Osteoblast (primary cell): ENCODE measurements at regions not wholly inside any gene's neighbourhood (a gene's known extent, or its start where the extent isn't known, plus 50 kb on each side); places are given as distances from the start of the nearest gene placed in this dataset.

ENCODE experiments used
- DNase-seq: peaks from one replicate; pipeline ENCODE4 v3.0.0; 2011; ENCODE audit warnings: low spot score, mixed read lengths; ENCODE audit not compliant: insufficient read length; ENCODE audit errors: missing footprints
- H2AFZ ChIP-seq: 2 replicates; pipeline ENCODE4 v1.6.0; 2011; ENCODE audit warnings: mild to moderate bottlenecking, low read length
- H3K27ac ChIP-seq: 2 replicates; pipeline ENCODE4 v1.5.1; 2011; ENCODE audit warnings: mild to moderate bottlenecking, low read depth, low read length, moderate library complexity
- H3K27me3 ChIP-seq: 2 replicates; pipeline ENCODE4 v1.6.0; 2012; ENCODE audit warnings: mild to moderate bottlenecking, control low read depth, inconsistent platforms, low read length, moderate library complexity; ENCODE audit not compliant: insufficient read depth
- H3K36me3 ChIP-seq: 2 replicates; pipeline ENCODE4 v1.5.1; 2011; ENCODE audit warnings: mild to moderate bottlenecking, low read length, control low read depth, moderate library complexity; ENCODE audit not compliant: insufficient read depth
- H3K4me1 ChIP-seq: 2 replicates; pipeline ENCODE4 v1.5.1; 2011; ENCODE audit warnings: mild to moderate bottlenecking, low read length, control low read depth, moderate library complexity; ENCODE audit not compliant: insufficient read depth
- H3K4me2 ChIP-seq: 2 replicates; pipeline ENCODE4 v1.6.0; 2011; ENCODE audit warnings: mild to moderate bottlenecking, low read length; ENCODE audit not compliant: insufficient read depth
- H3K4me3 ChIP-seq: fragments of 200-600 bp; sonication (generic); 3 replicates; pipeline ENCODE4 v1.5.1; 2012; ENCODE audit warnings: mild to moderate bottlenecking, low read length, inconsistent platforms; ENCODE audit not compliant: insufficient read depth
- H3K79me2 ChIP-seq: 2 replicates; pipeline ENCODE4 v1.6.0; 2012; ENCODE audit warnings: mild to moderate bottlenecking, low read length, control low read depth, inconsistent platforms; ENCODE audit not compliant: insufficient read depth
- H3K9me3 ChIP-seq: 2 replicates; pipeline ENCODE4 v1.5.1; 2011; ENCODE audit warnings: low read depth, low read length, control low read depth
- H4K20me1 ChIP-seq: 2 replicates; pipeline ENCODE4 v1.6.0; 2012; ENCODE audit warnings: mild to moderate bottlenecking, low read length, control low read depth; ENCODE audit not compliant: insufficient read depth
- TF ChIP-seq, protein P1 (sequence below): IDR thresholded peaks from 2 replicates; pipeline ENCODE4 v1.5.1; 2011; ENCODE audit warnings: mild to moderate bottlenecking, low read depth, low read length, moderate library complexity; ENCODE audit errors: extremely low read depth

DNA sequence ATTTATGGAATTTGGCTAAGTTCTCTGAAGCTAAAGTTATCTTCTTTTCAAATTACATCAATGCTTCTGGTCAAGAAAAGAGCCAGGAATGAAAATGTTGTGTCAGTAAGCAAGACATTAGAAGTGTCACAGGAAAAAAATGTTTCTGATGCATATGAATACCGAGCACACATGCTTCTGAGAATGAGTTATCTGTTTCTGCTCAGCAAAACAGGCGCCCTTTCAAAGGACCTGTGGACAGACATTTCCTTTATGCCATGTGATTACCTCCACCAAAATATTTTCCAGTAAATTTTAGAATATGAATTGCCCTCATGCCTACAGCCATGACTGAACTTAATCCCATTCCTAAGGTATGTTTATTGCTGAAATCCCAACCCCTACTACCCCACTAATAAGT, 55.4 kb upstream of the RNF180 start:
- H4K20me1 ChIP-seq: no peaks in the 10 kb centered on the region
- no peaks in the 10 kb centered on the region for H3K27me3 ChIP-seq
- H3K4me2 ChIP-seq: no peak overlapping the region
- DNase-seq: no peak
- no peaks in the 10 kb centered on the region for H3K9me3 ChIP-seq
- TF ChIP-seq, protein P1, sequence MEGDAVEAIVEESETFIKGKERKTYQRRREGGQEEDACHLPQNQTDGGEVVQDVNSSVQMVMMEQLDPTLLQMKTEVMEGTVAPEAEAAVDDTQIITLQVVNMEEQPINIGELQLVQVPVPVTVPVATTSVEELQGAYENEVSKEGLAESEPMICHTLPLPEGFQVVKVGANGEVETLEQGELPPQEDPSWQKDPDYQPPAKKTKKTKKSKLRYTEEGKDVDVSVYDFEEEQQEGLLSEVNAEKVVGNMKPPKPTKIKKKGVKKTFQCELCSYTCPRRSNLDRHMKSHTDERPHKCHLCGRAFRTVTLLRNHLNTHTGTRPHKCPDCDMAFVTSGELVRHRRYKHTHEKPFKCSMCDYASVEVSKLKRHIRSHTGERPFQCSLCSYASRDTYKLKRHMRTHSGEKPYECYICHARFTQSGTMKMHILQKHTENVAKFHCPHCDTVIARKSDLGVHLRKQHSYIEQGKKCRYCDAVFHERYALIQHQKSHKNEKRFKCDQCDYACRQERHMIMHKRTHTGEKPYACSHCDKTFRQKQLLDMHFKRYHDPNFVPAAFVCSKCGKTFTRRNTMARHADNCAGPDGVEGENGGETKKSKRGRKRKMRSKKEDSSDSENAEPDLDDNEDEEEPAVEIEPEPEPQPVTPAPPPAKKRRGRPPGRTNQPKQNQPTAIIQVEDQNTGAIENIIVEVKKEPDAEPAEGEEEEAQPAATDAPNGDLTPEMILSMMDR: no peak
- H2AFZ ChIP-seq: no peak overlapping the region
- H3K79me2 ChIP-seq: no peaks in the 10 kb centered on the region
- H3K4me3 ChIP-seq: no peak overlapping the region
- H3K36me3 ChIP-seq: no peaks in the 10 kb centered on the region
- H3K27ac ChIP-seq: no peak overlapping the region
- no peaks in the 10 kb centered on the region for H3K4me1 ChIP-seq

GRCh38 chr5:64108674-64109073, 57.0 kb upstream of the RNF180 start:
- H3K79me2 ChIP-seq: no peaks in the 10 kb centered on the region
- no peak for DNase-seq

GRCh38 chr5:64100203-64100602, 65.4 kb upstream of the RNF180 start:
- Histone ChIP-seq H3K4me1 (no peaks in the 10 kb centered on the region), H3K4me3 (no peak overlapping the region), H2AFZ (no peak overlapping the region), H3K36me3 (no peaks in the 10 kb centered on the region), H3K79me2 (no peaks in the 10 kb centered on the region), H3K27ac (no peak overlapping the region), H3K27me3 (no peaks in the 10 kb centered on the region), H3K4me2 (no peak overlapping the region), H3K9me3 (no peaks in the 10 kb centered on the region), H4K20me1 (no peaks in the 10 kb centered on the region)
- DNase-seq: no peak
- TF ChIP-seq, protein P1: no peak

More at GRCh38 chr5:64108674-64109073, 57.0 kb upstream of the RNF180 start:
- Histone ChIP-seq H3K36me3 (no peaks in the 10 kb centered on the region), H3K9me3 (no peaks in the 10 kb centered on the region), H4K20me1 (no peaks in the 10 kb centered on the region), H3K4me3 (no peak overlapping the region), H3K27me3 (no peaks in the 10 kb centered on the region), H2AFZ (no peak overlapping the region), H3K27ac (no peak overlapping the region), H3K4me1 (no peaks in the 10 kb centered on the region), H3K4me2 (no peak overlapping the region)
- TF ChIP-seq, protein P1: no peak

GRCh38 chr5:64096771-64097170, 68.9 kb upstream of the RNF180 start:
- H3K27me3 ChIP-seq: no peaks in the 10 kb centered on the region
- no peak overlapping the region for H3K4me3 ChIP-seq
- TF ChIP-seq, protein P1: no peak
- H3K4me1 ChIP-seq: no peaks in the 10 kb centered on the region
- no peaks in the 10 kb centered on the region for H3K36me3 ChIP-seq
- no peak overlapping the region for H3K27ac ChIP-seq
- no peaks in the 10 kb centered on the region for H4K20me1 ChIP-seq
- no peaks in the 10 kb centered on the region for H3K79me2 ChIP-seq
- H3K4me2 ChIP-seq: no peak overlapping the region
- no peak overlapping the region for H2AFZ ChIP-seq
- H3K9me3 ChIP-seq: no peaks in the 10 kb centered on the region
- no peak for DNase-seq
